Smooth muscle cell (in vitro differentiated cells): ENCODE measurements at regions not wholly inside any gene's neighbourhood (a gene's known extent, or its start where the extent isn't known, plus 50 kb on each side); places are given as distances from the start of the nearest gene placed in this dataset.

ENCODE experiments used
- DNase-seq: peaks from one replicate; lab custom pipeline; 2025; ENCODE audit not compliant: unreplicated experiment; lab: John Stamatoyannopoulos, UW
- H2AFZ ChIP-seq: fragments of 200-600 bp; sonication (generic); 2 replicates; pipeline ENCODE4 v1.6.0; 2016; ENCODE audit warnings: antibody characterized with exemption, low read depth, mild to moderate bottlenecking
- H3F3A ChIP-seq: fragments of 200-600 bp; sonication (generic); 2 replicates; pipeline ENCODE4 v1.6.0; 2017; ENCODE audit warnings: antibody characterized with exemption, low read depth
- H3K27ac ChIP-seq: fragments of 200-600 bp; sonication (generic); 2 replicates; pipeline ENCODE4 v1.5.1; 2016; ENCODE audit warnings: low read depth, mild to moderate bottlenecking
- H3K27me3 ChIP-seq: fragments of 200-600 bp; sonication (generic); 2 replicates; pipeline ENCODE4 v1.6.1; 2016; ENCODE audit warnings: low read depth, mild to moderate bottlenecking
- H3K36me3 ChIP-seq: fragments of 200-600 bp; sonication (generic); 2 replicates; pipeline ENCODE4 v1.5.1; 2016; ENCODE audit warnings: low read depth
- H3K4me1 ChIP-seq: fragments of 200-600 bp; sonication (generic); 2 replicates; pipeline ENCODE4 v1.5.1; 2016; ENCODE audit warnings: low read depth
- H3K4me2 ChIP-seq: fragments of 200-600 bp; sonication (generic); 2 replicates; pipeline ENCODE4 v1.6.0; 2016; ENCODE audit warnings: mild to moderate bottlenecking
- H3K4me3 ChIP-seq: fragments of 200-600 bp; sonication (generic); 2 replicates; pipeline ENCODE4 v1.5.1; 2016; ENCODE audit warnings: mild to moderate bottlenecking
- H3K79me2 ChIP-seq: fragments of 200-600 bp; sonication (generic); 2 replicates; pipeline ENCODE4 v1.6.0; 2016; ENCODE audit warnings: low read depth, mild to moderate bottlenecking
- H3K9ac ChIP-seq: fragments of 200-600 bp; sonication (generic); 2 replicates; pipeline ENCODE4 v1.6.0; 2016; ENCODE audit warnings: low read depth
- H3K9me3 ChIP-seq: fragments of 200-600 bp; sonication (generic); replicated peaks from 2 replicates; pipeline ENCODE4 v1.5.1; 2016; ENCODE audit warnings: low read depth
- H4K20me1 ChIP-seq: fragments of 200-600 bp; sonication (generic); 2 replicates; pipeline ENCODE4 v1.6.0; 2016; ENCODE audit warnings: low read depth
- CTCF ChIP-seq: fragments of 200-600 bp; sonication (generic); IDR thresholded peaks from 2 replicates; pipeline ENCODE4 v1.5.1; 2017; ENCODE audit warnings: borderline replicate concordance, mild to moderate bottlenecking, antibody characterized with exemption; ENCODE audit not compliant: insufficient read depth, poor library complexity, severe bottlenecking
- WGBS: methylation state at CpG from one replicate; pipeline ENCODE4 v1.1.7; 2016; ENCODE audit warnings: low lambda C conversion rate; 5-methylcytosine and 5-hydroxymethylcytosine counted together

- no peaks in the 10 kb centered on the region for H3K27me3 ChIP-seq
- no peak for TF ChIP-seq CTCF
- no peak overlapping the region for H3K27ac ChIP-seq
- no peaks in the 10 kb centered on the region for H3K9me3 ChIP-seq
- no peaks in the 10 kb centered on the region for H4K20me1 ChIP-seq
- no peaks in the 10 kb centered on the region for H3K79me2 ChIP-seq
- H3F3A ChIP-seq, result no peaks in the 10 kb centered on the region
- no peak overlapping the region for H3K4me3 ChIP-seq
- WGBS, result 83% methylated on average over 8 of the region's 8 CpGs
- no peaks in the 10 kb centered on the region for H3K4me1 ChIP-seq
- no peak overlapping the region for H3K4me2 ChIP-seq
- no peaks in the 10 kb centered on the region for H3K36me3 ChIP-seq
- no peak for DNase-seq
- no peak overlapping the region for H2AFZ ChIP-seq
- H3K9ac ChIP-seq, result no peak overlapping the region
Observed at GRCh38 chr10:130804281-130804680, 507.2 kb downstream of the TCERG1L start.

GRCh38 chr10:130804778-130805634 is 506.5 kb downstream of the TCERG1L start:
- no peaks in the 10 kb centered on the region for H3F3A ChIP-seq
- H3K9me3 ChIP-seq, result no peaks in the 10 kb centered on the region
- H3K9ac ChIP-seq, result no peak overlapping the region
- H3K27me3 ChIP-seq, result no peaks in the 10 kb centered on the region
- no peak overlapping the region for H2AFZ ChIP-seq
- H3K36me3 ChIP-seq, result no peaks in the 10 kb centered on the region
- 89% methylated on average over 8 of the region's 8 CpGs for WGBS
- no peaks in the 10 kb centered on the region for H3K79me2 ChIP-seq
- no peak overlapping the region for H3K27ac ChIP-seq
- no peak overlapping the region for H3K4me2 ChIP-seq
- DNase-seq, result no peak
- H3K4me3 ChIP-seq, result no peak overlapping the region
- H3K4me1 ChIP-seq, result no peaks in the 10 kb centered on the region
- no peak for TF ChIP-seq CTCF
- no peaks in the 10 kb centered on the region for H4K20me1 ChIP-seq

GRCh38 chr10:130805635-130806030 is 505.9 kb downstream of the TCERG1L start:
- H3K36me3 ChIP-seq, result no peaks in the 10 kb centered on the region
- no peak overlapping the region for H3K4me3 ChIP-seq
- H3K9me3 ChIP-seq, result no peaks in the 10 kb centered on the region
- no peaks in the 10 kb centered on the region for H4K20me1 ChIP-seq
- WGBS, result 84% methylated on average over 8 of the region's 8 CpGs
- H3F3A ChIP-seq, result no peaks in the 10 kb centered on the region
- H3K27me3 ChIP-seq, result no peaks in the 10 kb centered on the region
- H3K4me2 ChIP-seq, result no peak overlapping the region
- no peak for TF ChIP-seq CTCF
- H3K9ac ChIP-seq, result no peak overlapping the region
- H3K79me2 ChIP-seq, result no peaks in the 10 kb centered on the region
- H2AFZ ChIP-seq, result no peak overlapping the region
- H3K27ac ChIP-seq, result no peak overlapping the region
- H3K4me1 ChIP-seq, result no peaks in the 10 kb centered on the region
- DNase-seq, result no peak

GRCh38 chr10:130806426-130806825 is 505.1 kb downstream of the TCERG1L start:
- Histone ChIP-seq H3K27ac (no peak overlapping the region), H3F3A (no peaks in the 10 kb centered on the region), H3K4me3 (no peak overlapping the region), H3K36me3 (no peaks in the 10 kb centered on the region), H3K4me1 (no peaks in the 10 kb centered on the region), H3K9me3 (no peaks in the 10 kb centered on the region), H2AFZ (no peak overlapping the region), H3K4me2 (no peak overlapping the region), H3K27me3 (no peaks in the 10 kb centered on the region), H3K9ac (no peak overlapping the region), H3K79me2 (no peaks in the 10 kb centered on the region), H4K20me1 (no peaks in the 10 kb centered on the region)
- WGBS, result 90% methylated on average over 12 of the region's 12 CpGs
- no peak for TF ChIP-seq CTCF
- DNase-seq, result no peak
